HL-60 (cell line): ENCODE measurements at regions not wholly inside any gene's neighbourhood (a gene's known extent, or its start where the extent isn't known, plus 50 kb on each side); places are given as distances from the start of the nearest gene placed in this dataset.

ENCODE experiments used
- DNase-seq, 2 experiments: peaks; one replicate each; pipeline ENCODE4 v3.0.0-alpha.2; 2010 to 2020; ENCODE audit warnings: low read depth in 1 of 2, low spot score in 1 of 2
- H3K27ac ChIP-seq: fragments of 250-450 bp; sonication (Bioruptor Pico); replicated peaks from 2 replicates; pipeline ENCODE4 v1.5.1; 2020; ENCODE audit warnings: mild to moderate bottlenecking, moderate library complexity
- H3K27me3 ChIP-seq: fragments of 250-450 bp; sonication (Bioruptor Pico); 2 replicates; pipeline ENCODE4 v1.5.1; 2021; ENCODE audit warnings: mild to moderate bottlenecking, moderate library complexity; ENCODE audit not compliant: insufficient read depth, poor library complexity, severe bottlenecking
- H3K4me3 ChIP-seq: replicated peaks from 2 replicates; pipeline ENCODE4 v1.5.1; 2011; ENCODE audit warnings: mild to moderate bottlenecking, control low read depth, low read length; ENCODE audit not compliant: insufficient read depth
- GABPA ChIP-seq: IDR thresholded peaks from 2 replicates; pipeline ENCODE4 v1.6.1; 2012; ENCODE audit warnings: low read depth
- POLR2AphosphoS5 ChIP-seq: IDR thresholded peaks from 2 replicates; pipeline ENCODE4 v1.6.1; 2012; ENCODE audit warnings: low read depth
- SPI1 ChIP-seq: IDR thresholded peaks from 2 replicates; pipeline ENCODE4 v1.6.1; 2012; ENCODE audit warnings: low read depth, mild to moderate bottlenecking, borderline replicate concordance
- TF ChIP-seq, protein P1 (sequence below): IDR thresholded peaks from 2 replicates; pipeline ENCODE4 v1.6.1; 2012; ENCODE audit warnings: low read depth; ENCODE audit not compliant: insufficient replicate concordance
- TF ChIP-seq, protein P2 (sequence below): IDR thresholded peaks from one replicate; pipeline ENCODE4 v1.5.1; 2011; ENCODE audit warnings: low read length, control low read depth, inconsistent platforms; ENCODE audit not compliant: insufficient read depth

DNA sequence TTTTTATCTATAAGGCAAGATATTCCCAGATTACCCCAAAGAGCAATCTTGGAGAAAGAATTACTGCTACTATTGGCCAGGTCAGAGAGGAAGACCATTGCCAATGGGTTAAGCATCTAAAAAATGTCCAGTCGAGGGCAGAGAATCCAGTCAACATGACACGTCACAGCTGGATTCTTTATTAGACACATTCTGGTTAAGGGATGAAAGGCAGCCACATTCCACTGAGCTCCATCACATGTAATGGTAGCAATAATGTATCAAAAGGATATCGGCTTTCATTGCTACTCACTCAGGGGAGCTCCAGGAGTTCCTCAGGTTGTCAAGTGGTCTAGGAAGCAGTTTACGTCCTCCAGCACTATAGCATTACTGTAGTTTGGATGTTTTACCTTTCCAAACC lies 421.1 kb downstream of the PLOD2 start:
- Histone ChIP-seq H3K27me3 (no peaks in the 10 kb centered on the region), H3K27ac (no peak overlapping the region), H3K4me3 (no peak overlapping the region)
- DNase-seq = no peak
- TF ChIP-seq, protein P1, sequence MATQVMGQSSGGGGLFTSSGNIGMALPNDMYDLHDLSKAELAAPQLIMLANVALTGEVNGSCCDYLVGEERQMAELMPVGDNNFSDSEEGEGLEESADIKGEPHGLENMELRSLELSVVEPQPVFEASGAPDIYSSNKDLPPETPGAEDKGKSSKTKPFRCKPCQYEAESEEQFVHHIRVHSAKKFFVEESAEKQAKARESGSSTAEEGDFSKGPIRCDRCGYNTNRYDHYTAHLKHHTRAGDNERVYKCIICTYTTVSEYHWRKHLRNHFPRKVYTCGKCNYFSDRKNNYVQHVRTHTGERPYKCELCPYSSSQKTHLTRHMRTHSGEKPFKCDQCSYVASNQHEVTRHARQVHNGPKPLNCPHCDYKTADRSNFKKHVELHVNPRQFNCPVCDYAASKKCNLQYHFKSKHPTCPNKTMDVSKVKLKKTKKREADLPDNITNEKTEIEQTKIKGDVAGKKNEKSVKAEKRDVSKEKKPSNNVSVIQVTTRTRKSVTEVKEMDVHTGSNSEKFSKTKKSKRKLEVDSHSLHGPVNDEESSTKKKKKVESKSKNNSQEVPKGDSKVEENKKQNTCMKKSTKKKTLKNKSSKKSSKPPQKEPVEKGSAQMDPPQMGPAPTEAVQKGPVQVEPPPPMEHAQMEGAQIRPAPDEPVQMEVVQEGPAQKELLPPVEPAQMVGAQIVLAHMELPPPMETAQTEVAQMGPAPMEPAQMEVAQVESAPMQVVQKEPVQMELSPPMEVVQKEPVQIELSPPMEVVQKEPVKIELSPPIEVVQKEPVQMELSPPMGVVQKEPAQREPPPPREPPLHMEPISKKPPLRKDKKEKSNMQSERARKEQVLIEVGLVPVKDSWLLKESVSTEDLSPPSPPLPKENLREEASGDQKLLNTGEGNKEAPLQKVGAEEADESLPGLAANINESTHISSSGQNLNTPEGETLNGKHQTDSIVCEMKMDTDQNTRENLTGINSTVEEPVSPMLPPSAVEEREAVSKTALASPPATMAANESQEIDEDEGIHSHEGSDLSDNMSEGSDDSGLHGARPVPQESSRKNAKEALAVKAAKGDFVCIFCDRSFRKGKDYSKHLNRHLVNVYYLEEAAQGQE = no peak
- TF ChIP-seq, protein P2, sequence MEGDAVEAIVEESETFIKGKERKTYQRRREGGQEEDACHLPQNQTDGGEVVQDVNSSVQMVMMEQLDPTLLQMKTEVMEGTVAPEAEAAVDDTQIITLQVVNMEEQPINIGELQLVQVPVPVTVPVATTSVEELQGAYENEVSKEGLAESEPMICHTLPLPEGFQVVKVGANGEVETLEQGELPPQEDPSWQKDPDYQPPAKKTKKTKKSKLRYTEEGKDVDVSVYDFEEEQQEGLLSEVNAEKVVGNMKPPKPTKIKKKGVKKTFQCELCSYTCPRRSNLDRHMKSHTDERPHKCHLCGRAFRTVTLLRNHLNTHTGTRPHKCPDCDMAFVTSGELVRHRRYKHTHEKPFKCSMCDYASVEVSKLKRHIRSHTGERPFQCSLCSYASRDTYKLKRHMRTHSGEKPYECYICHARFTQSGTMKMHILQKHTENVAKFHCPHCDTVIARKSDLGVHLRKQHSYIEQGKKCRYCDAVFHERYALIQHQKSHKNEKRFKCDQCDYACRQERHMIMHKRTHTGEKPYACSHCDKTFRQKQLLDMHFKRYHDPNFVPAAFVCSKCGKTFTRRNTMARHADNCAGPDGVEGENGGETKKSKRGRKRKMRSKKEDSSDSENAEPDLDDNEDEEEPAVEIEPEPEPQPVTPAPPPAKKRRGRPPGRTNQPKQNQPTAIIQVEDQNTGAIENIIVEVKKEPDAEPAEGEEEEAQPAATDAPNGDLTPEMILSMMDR = no peak
- no peak for TF ChIP-seq POLR2AphosphoS5
- TF ChIP-seq SPI1 = no peak
- TF ChIP-seq GABPA = no peak

DNA sequence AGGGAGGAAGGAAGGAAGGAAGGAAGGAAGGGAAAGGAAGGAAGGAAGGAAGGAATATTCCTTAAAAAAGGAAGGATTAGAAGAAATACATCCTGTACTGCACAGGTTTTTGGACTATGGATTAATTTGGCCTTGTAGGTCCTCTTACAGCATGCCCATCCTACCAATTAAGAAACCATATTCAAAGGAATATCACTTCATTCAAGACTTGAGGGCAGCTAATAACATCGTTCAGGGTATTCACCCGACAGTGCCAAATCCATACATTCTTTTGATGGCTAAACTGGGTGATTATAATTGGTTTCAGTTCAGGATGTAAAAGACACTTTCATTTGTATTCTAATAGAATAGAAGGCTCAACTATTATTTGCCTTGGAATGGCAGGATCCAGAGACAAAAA lies 410.3 kb downstream of the PLOD2 start:
- DNase-seq = no peak
- TF ChIP-seq SPI1 = no peak
- no peak for TF ChIP-seq GABPA
- TF ChIP-seq, protein P2 = no peak
- TF ChIP-seq, protein P1 = no peak
- TF ChIP-seq POLR2AphosphoS5 = no peak
- Histone ChIP-seq H3K27ac (no peak overlapping the region), H3K27me3 (no peaks in the 10 kb centered on the region), H3K4me3 (no peak overlapping the region)

DNA sequence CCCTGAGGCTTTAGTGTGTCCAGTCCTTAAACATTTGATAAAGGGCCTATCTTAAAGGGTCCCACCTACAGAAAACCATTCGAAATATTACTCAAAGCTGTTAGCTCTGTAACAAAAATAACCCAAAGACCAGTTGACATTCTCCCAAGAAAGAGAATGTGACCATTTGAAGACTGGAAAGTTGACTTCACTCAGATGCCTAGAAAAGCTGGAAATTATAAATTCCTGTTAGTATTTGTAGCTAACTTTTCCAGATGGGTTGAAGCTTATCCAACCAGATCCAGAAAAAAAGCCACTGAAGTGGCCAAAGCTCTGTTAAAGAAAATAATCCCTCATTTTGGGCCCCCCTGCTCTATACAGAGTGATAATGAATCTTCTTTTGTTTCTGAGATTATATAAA lies 408.4 kb downstream of the PLOD2 start:
- TF ChIP-seq POLR2AphosphoS5 = no peak
- TF ChIP-seq, protein P2 = no peak
- TF ChIP-seq SPI1 = no peak
- TF ChIP-seq, protein P1 = no peak
- Histone ChIP-seq H3K27ac (no peak overlapping the region), H3K4me3 (no peak overlapping the region), H3K27me3 (no peaks in the 10 kb centered on the region)
- no peak for DNase-seq
